A673 (cell line): ENCODE measurements at regions not wholly inside any gene's neighbourhood (a gene's known extent, or its start where the extent isn't known, plus 50 kb on each side); places are given as distances from the start of the nearest gene placed in this dataset.

ENCODE experiments used
- CTCF ChIP-seq: fragments of 300-800, 200-600 bp; sonication (generic); conservative IDR thresholded peaks from 2 replicates; pipeline ENCODE4 v1.5.1; 2017; ENCODE audit warnings: low read depth, mild to moderate bottlenecking, antibody characterized with exemption, low read length, moderate library complexity, mixed read lengths
- EZH2 ChIP-seq: fragments of 200-600 bp; sonication (generic); IDR thresholded peaks from 2 replicates; pipeline ENCODE4 v1.6.1; 2017; ENCODE audit warnings: borderline replicate concordance, low read depth, mild to moderate bottlenecking, mixed read lengths, antibody characterized with exemption, low read length; ENCODE audit not compliant: poor library complexity, severe bottlenecking

GRCh38 chr4:137957806-137958205, 284.3 kb downstream of the SLC7A11 start:
- TF ChIP-seq CTCF (no peak), EZH2 (no peak)
